ENCODE measurements at regions not wholly inside any gene's neighbourhood (a gene's known extent, or its start where the extent isn't known, plus 50 kb on each side); places are given as distances from the start of the nearest gene placed in this dataset.

GRCh38 chr14:38950676-38951075 is 152.4 kb downstream of the SEC23A start:
- TF ChIP-seq PATZ1 (CRISPR knock-in tag; IDR thresholded peaks at IDR 0.05; ENCODE audit: borderline replicate concordance) (no peak), ZFP3 (CRISPR knock-in tag; IDR thresholded peaks at IDR 0.05) (no peak), ZC3H10 (CRISPR knock-in tag; IDR thresholded peaks at IDR 0.05) (no peak), POU6F1 (CRISPR knock-in tag; IDR thresholded peaks at IDR 0.05; ENCODE audit: borderline replicate concordance, low read depth) (no peak), CSDC2 (CRISPR knock-in tag; IDR thresholded peaks at IDR 0.05) (no peak), CREB5 (CRISPR knock-in tag; IDR thresholded peaks at IDR 0.05; ENCODE audit: low read depth) (no peak), ZNF70 (CRISPR knock-in tag; IDR thresholded peaks at IDR 0.05) (no peak), OSR1 (CRISPR knock-in tag; IDR thresholded peaks at IDR 0.05) (no peak), TOX (CRISPR knock-in tag; IDR thresholded peaks at IDR 0.05; ENCODE audit: borderline replicate concordance) (no peak), RARB (CRISPR knock-in tag; IDR thresholded peaks at IDR 0.05) (no peak), ZNF8 (CRISPR knock-in tag; IDR thresholded peaks at IDR 0.05) (no peak), GLIS3 (CRISPR knock-in tag; IDR thresholded peaks at IDR 0.05) (no peak)

Data from SK-N-SH treated with all-trans-retinoic acid at 6 μM for 48 hours (cell line).